AG09309 (cell line): ENCODE measurements at regions not wholly inside any gene's neighbourhood (a gene's known extent, or its start where the extent isn't known, plus 50 kb on each side); places are given as distances from the start of the nearest gene placed in this dataset.

ENCODE experiments used
- DNase-seq: peaks from one replicate; pipeline ENCODE4 v3.0.0-alpha.2; 2010; ENCODE audit warnings: low read depth
- H3K4me3 ChIP-seq: 2 replicates; pipeline ENCODE4 v1.5.1; 2011; ENCODE audit warnings: mild to moderate bottlenecking, low read depth, low read length, moderate library complexity; ENCODE audit not compliant: control insufficient read depth
- TF ChIP-seq, protein P1 (sequence below): IDR thresholded peaks from 2 replicates; pipeline ENCODE4 v1.5.1; 2011; ENCODE audit warnings: mild to moderate bottlenecking, low read depth, low read length, inconsistent platforms; ENCODE audit not compliant: insufficient read depth, control insufficient read depth; ENCODE audit errors: missing control alignments

DNA sequence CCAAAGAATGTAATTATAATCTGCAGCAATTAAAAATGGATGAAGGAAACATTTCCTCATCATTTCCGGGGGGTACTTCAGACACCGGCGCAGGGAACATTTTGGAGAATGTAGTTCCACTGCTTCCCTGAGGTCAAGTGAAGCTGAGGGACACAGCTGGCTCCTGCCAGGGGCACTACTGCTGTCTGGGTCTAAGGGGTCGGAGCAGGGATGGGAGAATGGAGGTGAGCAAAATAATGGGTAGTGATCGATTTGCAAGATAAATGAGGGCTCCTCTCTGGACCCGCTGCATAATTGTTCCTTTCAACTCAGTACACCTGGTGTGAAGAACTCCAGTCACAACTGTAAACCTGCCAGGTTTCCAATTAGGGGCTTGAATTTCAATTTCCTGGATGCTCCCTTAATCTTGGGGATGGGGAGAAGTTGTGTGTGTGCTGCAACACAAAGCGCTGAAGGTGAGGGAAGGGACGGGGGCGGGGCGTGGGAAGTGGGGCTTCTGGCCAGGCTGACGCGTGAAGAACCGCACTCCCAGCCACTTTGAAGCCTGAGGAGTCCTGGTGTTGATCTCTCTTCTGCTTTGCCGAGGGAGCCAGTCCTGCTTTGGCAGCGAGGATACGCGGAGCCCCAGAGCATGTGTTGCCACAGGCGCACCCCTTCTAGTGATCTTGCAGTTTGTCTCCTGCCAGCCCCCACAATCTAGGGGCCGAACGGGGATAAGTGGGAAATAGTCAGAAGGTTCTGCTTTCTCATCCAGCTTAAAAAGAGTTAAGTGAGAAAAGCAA is 57.9 kb upstream of the PCDH8 start:
- H3K4me3 ChIP-seq: no peak overlapping the region
- DNase-seq: no peak
- TF ChIP-seq, protein P1, sequence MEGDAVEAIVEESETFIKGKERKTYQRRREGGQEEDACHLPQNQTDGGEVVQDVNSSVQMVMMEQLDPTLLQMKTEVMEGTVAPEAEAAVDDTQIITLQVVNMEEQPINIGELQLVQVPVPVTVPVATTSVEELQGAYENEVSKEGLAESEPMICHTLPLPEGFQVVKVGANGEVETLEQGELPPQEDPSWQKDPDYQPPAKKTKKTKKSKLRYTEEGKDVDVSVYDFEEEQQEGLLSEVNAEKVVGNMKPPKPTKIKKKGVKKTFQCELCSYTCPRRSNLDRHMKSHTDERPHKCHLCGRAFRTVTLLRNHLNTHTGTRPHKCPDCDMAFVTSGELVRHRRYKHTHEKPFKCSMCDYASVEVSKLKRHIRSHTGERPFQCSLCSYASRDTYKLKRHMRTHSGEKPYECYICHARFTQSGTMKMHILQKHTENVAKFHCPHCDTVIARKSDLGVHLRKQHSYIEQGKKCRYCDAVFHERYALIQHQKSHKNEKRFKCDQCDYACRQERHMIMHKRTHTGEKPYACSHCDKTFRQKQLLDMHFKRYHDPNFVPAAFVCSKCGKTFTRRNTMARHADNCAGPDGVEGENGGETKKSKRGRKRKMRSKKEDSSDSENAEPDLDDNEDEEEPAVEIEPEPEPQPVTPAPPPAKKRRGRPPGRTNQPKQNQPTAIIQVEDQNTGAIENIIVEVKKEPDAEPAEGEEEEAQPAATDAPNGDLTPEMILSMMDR: no peak

DNA sequence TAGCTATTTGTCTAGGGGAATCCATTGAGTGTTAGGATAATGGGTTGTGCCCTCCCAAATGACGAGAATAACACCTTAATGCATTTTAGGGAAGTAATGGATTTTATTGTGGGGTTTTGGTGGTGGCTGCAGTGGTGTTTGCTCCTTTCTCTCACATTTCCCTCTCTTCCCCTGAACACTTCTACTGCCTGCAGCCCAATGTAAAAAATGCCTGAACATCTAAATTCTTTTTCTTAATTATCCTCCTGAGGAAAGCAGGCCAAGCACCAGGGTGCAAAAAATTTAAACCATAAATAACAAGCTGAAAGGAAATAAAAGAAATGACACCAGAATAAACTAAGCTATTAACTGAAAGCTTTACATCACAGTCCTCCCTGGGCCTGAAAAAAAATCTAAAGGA is 57.3 kb upstream of the PCDH8 start:
- TF ChIP-seq, protein P1: no peak
- H3K4me3 ChIP-seq: no peak overlapping the region
- no peak for DNase-seq

DNA sequence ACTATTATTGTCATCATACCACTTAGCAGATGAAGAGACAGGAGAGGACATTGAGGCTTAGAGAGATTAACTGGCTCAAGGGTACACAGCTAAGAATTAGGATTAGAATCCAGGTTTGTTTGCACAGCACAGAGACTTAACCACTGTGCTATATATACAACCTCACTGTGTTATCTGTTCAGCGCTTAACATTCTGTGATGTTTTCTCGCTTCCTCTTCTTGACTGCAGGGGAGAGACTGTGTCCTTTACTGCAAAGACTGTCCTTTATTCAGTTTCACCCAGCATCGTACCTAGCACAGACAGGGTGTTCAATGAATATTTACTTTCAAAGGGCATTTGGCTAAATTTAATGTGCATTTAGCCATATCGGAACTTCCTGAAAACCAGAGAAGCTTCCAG is 54.9 kb upstream of the PCDH8 start:
- DNase-seq: no peak
- TF ChIP-seq, protein P1: no peak
- H3K4me3 ChIP-seq: no peak overlapping the region

DNA sequence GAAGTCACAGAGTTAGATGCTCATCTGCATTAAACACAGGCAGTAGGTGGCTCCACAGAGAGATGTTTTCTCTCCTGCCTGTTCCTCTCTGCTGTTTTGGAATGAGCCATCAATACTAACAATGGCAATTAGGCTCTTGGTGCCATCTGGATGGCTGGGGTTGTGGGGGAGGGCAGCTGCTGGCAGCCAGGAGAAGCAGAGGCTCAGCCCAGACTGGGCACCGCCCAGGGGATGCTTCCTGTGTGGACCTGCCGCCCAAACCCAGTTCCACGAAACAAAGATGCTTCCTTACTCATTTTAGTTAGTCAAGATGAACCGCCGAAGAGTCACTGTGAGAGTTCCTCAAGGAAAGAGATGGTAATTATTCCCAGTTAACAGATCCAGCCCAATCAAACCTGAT is 50.8 kb upstream of the PCDH8 start:
- no peak overlapping the region for H3K4me3 ChIP-seq
- TF ChIP-seq, protein P1: no peak
- DNase-seq: no peak
